Right ventricle myocardium superior (tissue), 1 donor: ENCODE measurements at regions not wholly inside any gene's neighbourhood (a gene's known extent, or its start where the extent isn't known, plus 50 kb on each side); places are given as distances from the start of the nearest gene placed in this dataset.
A peak's percentile ranks its signal among the peaks of the same experiment; 100 is the strongest.
"Not testable (repeated sequence)": the region's sequence is repeated elsewhere in the genome, so short reads cannot be mapped to it uniquely, and the experiment has no call there.

Source experiments
- ATAC-seq: fragments of 200-7000 bp; cut with Tn5 transposase; one replicate; pipeline ENCODE4 v1.9.1; 2020; ENCODE audit warnings: mild to moderate bottlenecking; ENCODE audit not compliant: poor library complexity
- DNase-seq: peaks from one replicate; pipeline ENCODE4 v3.0.0-alpha.2; 2020
- intact Hi-C: fragments of 100-400 bp; cut with DNase I; formaldehyde crosslinking; loops from one replicate; pipeline ENCODE4 v1.11.2; 2022
- donor health status: DM: no; HTN: yes; CAD: no; lungs with severe emphysema.

DNA sequence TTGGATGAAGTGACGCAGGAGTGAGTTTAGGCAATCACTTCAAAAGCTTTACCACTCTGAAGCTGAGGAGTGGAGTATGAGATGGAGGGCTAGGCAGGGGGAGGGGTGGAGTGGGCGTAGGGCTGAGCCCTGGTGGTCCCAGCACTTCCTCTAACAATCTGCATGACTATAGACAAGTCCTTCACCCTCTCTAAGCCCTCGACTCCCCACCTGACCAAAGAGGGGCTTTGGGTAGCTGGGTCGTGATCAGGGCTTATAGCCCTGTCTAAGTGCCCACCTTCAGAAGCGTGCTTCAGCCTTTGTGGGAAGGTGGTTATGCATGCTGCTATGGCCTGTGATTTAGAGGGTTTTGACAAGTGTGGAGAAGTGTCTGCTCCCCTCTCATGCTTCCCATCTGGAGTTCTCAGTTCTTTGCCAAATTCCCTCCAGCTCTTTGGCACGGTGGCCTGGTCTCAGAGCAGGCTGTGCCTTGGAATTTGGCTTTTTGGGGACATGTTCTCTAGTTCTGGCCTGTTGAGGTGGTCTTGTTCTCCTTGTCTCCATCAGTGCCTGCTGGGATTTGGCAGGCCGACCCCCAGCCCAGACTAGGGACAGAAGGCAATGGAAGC, 53.0 kb downstream of the ACTBL2 start:
- ATAC-seq (peak; percentile 64), DNase-seq (no peak)
- intact Hi-C loops: no loop called here

DNA sequence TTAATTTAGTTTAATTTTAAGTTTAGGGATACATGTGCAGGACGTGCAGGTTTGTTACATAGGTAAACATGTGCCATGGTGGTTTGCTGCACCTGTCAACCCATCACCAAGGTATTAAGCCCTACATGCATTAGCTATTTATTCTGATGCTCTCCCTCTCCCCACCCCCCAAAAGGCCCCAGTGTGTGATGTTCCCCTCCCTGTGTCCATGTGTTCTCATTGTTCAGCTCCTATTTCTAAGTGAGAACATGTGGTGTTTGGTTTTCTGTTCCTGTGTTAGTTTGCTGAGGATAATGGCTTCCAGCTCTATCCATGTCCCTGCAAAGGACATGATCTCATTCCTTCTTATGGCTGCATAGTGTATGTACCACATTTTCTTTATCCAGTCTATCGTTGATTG, 53.6 kb downstream of the ACTBL2 start:
- ATAC-seq, DNase-seq, intact Hi-C loops: not testable (repeated sequence)

DNA sequence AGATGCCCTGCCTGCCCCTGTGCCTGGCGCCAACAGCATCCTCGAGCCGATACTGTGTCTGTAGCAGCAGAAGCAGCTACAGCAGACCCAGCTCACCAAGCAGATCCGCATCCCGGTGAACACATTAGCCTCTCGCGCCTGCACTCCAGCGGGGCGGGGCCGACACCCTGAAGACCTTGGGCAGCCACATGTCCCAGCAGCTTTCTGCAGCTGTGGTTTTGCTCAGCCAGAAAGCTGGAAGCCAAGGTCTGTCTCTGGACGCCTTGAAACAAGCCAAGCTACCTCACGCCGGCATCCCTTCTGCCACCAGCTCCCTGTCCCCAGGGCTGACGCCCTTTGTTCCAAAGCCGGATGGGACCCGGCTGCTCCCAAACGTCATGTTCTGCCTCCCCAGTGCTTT, 59.6 kb downstream of the ACTBL2 start:
- intact Hi-C loops: no loop called here
- DNase-seq: peak; percentile 74

DNA sequence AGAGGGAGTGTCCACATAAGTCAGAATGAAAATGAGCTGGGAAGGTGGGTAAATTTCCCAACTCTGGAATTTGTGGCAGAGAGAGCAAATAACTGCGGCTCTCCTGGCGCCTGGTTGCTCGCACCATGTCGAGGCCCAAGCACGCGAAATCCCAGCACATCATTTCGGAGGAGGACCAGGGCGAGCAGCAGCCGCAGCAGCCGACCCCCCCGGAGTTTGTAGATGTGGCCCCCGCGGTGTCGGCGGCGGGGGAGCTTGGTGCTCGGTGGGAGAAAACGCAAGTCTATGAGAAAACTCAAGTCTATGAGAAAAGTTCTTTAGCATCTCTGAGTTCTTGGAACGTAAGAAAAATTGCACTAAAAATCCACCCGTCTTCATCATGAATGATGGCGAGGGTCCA, 60.3 kb downstream of the ACTBL2 start:
- intact Hi-C loops: no loop called here
- DNase-seq (no peak), ATAC-seq (no peak)

More for the DNA sequence above, 59.6 kb downstream of the ACTBL2 start:
- ATAC-seq: peak; percentile 88

DNA sequence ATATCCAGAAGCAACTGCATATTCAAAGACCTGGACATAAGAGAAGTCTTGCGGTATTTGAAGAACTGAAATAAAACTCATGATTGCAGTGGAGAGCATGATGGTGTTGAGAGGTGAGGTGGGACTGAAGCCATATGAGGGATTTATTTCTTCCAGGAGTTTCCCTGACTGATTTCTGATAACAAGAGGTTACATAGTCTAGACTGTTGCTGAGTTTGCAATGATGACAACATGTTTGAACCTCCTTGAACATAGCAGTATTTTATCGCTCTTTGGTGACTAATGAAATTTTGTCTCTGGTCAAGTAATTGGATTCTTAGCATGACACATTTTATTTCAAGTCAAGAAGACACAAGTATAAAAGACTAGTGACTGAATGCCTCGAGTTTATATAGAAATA, 61.8 kb downstream of the ACTBL2 start:
- no peak for ATAC-seq
- no peak for DNase-seq
- intact Hi-C loops: no loop called here

DNA sequence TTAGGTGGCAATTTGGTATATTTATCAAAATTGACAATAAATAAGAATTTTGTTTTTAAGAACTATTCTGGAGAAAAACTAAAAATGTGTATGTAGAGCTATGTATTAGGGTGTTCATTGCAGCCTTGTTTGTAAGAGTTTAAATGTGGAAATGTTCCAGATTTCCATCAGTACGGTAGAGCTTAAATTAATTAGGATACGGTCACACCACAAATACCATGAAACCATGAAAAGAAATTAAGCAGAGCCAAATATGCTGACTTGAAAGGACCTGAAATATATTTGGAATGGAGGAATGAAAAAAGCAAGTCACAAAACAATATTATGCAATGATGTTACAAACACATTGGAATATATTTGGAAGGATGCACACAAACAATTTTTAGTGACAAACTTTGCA, 64.6 kb downstream of the ACTBL2 start:
- intact Hi-C loops: no loop called here
- ATAC-seq (no peak), DNase-seq (no peak)

DNA sequence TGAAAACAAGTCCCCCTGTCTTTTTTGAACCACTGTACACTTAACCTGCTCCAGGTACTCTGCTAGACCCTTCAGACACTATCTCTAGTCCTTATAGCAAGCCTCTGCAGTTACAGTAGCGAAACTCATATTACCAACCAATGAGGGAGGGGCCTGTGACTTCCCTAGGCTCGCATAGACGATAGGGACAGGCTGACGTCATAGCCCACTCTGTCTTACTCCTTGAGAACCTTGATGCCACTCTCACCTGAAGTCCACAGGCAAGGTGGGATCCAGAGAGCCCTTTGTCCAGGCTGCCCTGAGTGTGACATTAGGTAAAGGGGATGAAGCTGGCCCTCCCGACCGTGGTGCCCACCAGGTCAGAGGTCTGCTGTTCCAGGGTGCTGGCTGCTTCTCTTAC, 65.3 kb downstream of the ACTBL2 start:
- ATAC-seq: no peak
- no peak for DNase-seq
- intact Hi-C loops: no loop called here

DNA sequence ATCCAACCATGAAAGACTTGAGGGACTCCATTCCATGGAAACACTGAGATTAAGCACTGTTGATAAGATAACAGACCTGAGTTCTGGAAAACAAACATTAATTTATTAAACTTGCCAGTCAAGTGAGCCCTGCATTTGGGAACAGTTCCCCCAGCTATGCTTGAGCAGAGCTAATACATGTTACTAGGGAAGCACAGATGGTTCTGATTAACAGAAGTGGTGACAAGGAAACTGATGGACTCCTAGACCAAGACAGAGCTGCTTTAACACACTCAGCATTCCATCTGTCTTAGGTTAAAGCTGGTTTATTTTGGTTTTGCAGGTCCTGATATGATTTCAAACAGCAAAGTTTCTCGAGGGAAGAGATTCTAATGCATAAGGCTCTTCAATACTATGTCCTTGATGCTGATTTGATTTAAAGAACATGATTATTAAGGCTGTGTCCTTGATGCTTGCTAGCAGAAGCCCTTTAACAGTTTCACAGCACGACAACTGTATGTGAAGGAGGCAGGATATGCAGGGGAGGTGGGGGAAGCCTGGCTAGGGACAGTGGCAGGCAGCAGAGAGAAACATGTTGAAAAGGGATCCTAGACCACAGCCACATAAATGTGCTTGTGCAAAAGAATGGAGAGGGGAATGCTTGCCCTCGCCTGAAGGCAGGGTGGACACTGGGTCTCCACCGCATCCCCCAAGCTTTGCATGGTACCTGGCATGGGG, 66.2 kb downstream of the ACTBL2 start:
- no peak for DNase-seq
- intact Hi-C loops: no loop called here
- ATAC-seq: peak; percentile 78

DNA sequence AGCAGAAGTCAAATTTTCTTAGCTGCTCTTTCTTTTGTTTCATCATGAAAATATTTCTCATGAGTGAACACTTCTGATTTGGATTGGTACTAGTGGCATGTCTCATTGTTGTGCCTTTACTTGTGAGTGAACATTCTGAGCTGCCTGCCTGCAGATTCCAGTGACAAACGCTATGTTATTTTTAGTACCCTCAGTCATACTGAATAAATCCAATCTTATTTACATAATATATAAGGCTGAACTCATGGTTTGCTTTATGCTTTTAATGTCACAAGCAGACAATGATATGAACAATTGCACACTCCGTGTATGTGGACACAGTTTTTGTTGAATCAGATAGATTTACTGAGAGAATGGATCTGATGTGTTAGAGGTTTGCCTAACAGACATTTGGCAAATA, 67.8 kb downstream of the ACTBL2 start:
- peak; percentile 58 for ATAC-seq
- intact Hi-C loops: no loop called here
- DNase-seq: no peak

DNA sequence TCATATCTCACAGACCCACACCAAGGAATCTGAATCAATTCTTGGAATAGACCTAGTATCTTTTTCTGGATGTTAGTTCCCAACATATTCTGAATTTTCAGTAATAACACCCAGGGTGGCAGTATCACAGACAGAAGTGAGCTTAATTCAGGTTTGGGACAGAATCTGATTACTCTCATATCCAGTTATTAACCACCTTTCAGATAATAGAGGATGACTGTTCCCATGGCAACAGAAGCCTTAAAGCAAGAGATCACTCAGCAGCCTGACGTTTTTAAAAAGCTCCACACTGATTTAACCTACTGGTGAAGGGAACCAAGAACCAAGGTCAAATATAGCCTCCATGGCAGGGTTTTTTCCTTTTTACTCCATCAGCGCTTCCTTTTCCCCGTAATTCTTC, 68.4 kb downstream of the ACTBL2 start:
- DNase-seq: no peak
- intact Hi-C loops: no loop called here

DNA sequence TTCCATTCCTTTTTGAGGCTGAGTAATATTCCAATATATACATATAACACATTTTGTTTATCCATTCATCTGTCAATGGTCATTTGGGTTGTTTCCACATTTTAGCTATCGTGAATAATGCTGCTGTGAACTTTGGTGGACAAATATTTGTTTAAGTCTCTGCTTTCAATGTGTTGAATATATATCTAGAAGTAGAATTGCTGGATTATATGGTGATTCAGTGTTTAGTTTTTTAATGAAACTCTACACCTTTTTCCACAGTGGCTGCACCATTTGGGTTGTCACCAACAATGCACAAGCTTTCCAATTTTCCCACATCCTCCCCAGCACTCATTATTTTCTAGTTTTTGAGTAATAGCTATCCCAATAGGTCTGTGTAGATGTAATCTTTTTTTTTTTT, 69.5 kb downstream of the ACTBL2 start:
- ATAC-seq (no peak), DNase-seq (no peak)
- intact Hi-C loops: no loop called here

More for the DNA sequence above, 68.4 kb downstream of the ACTBL2 start:
- ATAC-seq: no peak

DNA sequence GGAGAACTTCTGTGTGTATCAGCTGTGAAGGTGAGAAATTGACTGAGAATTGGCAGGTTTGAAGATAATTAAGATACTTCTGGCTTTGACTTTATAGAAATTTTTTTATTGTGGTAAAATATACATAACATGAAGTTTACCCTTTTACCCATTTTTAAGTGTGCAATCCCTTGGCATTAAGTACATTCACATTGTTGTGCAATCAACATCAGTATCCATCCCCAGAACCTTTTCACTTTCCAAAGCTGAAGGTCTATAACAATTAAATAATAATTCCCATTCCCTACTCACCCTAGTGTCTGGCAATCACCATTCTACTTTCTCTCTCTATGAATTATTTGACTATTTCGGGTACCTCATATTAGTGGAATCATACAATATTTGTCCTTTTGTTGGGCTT, 69.9 kb downstream of the ACTBL2 start:
- intact Hi-C loops: no loop called here
- no peak for ATAC-seq
- DNase-seq: no peak

DNA sequence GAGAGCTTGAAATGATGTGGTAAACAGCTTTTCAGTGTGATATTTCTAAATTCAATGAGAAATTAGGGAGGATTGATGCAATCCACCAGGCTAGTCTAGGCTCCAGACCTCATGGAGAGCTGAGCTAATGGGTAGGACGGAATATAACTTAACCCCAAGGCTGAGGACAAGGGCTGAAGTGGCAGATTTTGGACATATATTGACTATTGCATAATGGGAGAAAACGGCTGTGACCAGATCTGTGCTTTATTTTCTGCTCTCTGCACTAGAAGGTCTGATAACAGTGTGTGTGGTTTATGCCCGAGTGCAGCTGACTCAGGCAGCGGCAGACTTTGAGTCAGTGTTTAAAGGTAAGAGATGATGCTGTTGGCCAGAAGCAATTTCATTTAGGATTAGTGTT, 70.6 kb downstream of the ACTBL2 start:
- peak; percentile 19 for ATAC-seq
- intact Hi-C loops: no loop called here

DNA sequence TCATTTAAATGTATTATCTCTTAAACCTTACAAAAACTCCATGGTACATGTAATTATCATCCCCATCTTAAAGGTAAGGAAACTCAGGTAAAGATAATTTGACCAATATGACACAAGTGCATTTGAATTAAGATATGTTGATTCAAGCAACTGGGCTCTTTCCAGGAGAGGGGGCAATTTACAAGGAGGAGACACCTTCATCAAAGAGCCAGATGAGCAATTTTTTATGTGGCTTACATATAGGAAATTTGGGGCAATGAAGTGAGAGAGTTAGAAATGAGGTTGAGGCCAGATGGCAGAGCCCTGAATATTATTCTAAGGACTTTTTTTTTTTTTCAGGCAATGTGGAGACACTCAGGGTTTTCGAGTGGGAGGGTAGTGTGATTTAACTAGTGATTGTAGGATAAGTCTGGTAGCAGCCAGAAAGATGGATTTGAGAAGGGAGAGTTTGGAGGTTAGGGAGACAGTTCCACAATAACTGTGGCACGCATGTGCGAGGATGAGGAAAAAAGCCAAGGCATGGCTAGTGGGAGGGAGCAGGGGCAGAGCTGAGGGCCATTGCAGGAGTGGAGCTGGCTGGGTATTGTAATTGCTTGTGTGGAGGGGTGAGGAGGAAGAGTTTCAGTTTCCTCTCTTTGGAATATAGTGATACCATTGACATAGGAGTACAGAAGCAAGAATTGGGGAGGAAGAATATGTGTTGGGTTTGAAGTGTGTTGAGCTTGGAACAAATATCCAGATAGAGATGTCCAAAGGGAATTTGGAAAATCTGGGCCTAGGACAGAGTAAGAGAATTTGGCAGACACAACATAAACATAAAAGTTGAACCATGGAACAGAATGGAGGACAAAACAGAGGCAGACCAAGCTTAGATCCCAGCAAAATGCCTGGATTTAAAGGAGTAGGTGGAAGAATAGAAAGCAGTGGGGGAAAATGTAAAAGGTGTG, 72.0 kb downstream of the ACTBL2 start:
- DNase-seq (no peak), ATAC-seq (peak; percentile 11)
- intact Hi-C loops: no loop called here

More for the DNA sequence above, 70.6 kb downstream of the ACTBL2 start:
- DNase-seq: no peak

DNA sequence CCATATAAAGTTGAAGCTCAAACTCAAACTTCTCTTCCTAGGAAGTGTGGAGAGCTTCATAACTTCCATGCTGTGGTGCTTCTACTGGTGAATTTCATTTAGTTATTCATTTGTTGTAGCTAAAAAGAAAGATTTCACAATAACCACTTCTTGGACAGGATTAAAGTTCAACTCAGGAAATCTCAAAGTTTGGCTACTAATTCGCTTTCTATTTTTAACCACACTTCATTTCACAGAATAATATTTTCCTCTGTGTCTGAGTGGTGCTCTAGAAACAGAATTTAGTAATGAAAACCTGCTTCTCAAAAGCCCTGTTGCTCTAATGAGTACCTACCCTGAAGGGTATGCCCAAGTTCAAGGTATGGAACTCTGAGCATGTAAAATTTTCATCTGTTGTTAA, 73.9 kb downstream of the ACTBL2 start:
- peak; percentile 60 for ATAC-seq
- intact Hi-C loops: no loop called here
- DNase-seq: no peak

DNA sequence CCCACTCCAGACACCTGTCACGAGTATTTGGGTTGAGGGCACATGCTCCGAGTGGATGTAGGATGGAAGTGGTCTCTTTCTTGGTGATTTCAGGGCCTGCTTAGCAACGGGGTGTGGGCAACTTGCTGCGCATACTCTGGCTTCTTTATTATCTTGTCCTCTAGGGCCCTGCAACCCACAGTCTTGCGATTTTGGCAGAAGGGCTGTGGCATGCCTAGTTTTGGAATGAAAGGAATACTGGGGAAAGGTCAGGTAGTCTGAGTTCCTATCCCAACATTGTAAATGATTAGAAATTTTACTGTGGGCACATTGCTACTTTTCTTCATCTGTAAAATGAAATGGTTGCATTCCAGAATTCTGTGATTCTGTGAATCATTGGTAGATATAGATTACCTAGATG, 74.3 kb downstream of the ACTBL2 start:
- intact Hi-C loops: no loop called here
- no peak for DNase-seq
- ATAC-seq: peak; percentile 23

DNA sequence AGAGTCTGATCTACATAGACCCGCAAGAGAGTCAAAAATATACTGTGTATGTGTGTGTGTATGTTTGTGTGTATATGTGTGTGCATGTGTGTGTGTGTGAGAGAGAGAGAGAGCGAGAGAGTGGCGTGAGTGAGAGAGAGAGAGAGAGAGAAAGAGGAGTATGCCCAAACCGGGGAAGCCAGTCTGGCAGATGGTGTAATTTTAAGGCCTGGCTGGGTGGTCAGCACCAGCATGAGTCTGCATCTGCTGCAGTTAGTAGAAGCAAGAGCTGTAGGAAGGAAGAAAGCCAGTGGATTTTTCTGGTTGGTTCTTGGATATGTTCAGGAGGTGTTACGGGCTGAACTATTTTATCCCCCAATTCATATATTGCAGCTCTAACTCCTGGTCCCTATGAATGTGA, 75.2 kb downstream of the ACTBL2 start:
- intact Hi-C loops: no loop called here
- DNase-seq: no peak
- no peak for ATAC-seq

DNA sequence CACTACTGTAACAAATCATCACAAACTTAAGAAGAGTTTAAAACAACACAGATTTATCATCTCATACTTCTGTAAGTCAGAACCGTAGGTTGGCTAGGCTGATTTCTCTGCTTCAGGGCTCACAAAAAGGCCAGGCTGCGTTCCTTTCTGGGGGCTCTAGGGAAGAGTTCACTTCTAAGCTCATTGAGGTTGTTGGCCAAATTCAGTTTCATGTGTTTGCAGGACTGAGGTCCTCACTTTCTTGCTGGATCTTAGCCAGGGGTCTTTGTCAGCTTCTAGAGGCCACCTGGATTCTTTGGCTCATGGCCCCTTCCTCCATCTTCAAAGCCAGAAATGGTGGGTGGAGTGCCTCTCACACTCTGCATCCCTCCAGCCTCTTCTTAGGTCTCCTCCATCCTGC, 76.0 kb downstream of the ACTBL2 start:
- intact Hi-C loops: no loop called here
- ATAC-seq (peak; percentile 12), DNase-seq (no peak)

DNA sequence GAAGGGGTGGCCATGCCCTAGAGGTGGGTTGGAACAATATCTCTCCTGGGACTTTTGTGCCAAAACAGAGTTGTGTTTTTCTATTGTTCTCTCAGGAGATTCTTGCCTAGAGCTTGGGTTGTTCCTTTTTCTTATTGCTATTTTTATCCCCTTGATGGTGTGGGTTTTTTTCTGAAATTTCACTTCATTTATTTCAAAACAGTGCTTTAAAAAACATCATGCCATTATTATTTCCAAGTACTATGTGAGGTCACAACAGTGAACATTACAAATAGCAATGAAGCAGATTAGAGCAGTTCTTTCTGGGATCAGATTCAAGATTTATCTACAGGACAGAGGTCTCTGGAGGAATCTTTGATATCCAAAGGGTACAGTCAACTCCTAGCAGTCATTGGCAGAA, 76.6 kb downstream of the ACTBL2 start:
- ATAC-seq: peak; percentile 77
- no peak for DNase-seq
- intact Hi-C loops: no loop called here

DNA sequence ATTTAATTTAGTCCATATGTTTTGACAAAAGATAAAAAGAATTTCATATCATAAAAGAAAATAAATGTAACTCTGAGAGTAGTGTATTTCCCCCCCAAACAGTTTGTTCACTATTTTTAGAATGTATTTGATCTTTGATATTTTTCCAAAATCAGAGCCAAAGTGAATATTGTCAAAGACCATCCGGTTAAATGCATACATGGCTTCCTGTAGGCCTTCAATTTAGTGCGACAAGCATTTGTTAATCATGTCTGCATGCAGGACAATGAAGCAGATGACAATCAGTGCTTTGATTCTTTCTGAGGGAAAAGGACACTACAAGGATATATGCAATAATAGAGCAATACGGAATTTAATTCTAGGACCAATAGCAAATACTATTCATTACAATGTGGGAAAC, 79.8 kb downstream of the ACTBL2 start:
- DNase-seq (no peak), ATAC-seq (no peak)
- intact Hi-C loops: no loop called here
